ENCODE measurements at regions not wholly inside any gene's neighbourhood (a gene's known extent, or its start where the extent isn't known, plus 50 kb on each side); places are given as distances from the start of the nearest gene placed in this dataset.

DNA sequence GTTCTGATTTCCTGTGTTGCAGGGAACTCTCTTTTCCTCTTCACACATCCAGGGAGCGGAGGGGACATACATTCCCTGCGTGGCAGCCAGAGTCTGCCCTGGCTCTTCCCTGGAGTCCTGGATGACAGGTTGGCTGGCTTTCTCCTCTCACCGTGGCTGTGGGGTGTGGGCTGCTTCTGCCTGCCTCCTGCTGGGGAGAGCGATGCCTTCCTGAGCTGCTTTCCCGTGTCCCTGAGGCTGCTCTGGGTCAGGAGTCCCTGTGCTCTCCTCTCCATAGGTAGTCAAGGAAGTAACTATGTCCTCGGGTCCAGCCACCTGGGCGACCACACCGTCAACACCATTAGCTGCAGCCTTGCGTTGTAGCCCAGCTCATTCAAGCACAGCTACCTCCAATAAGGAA lies 451.7 kb downstream of the QKI start:
- no peak for ATAC-seq
- ChIA-PET CTCF (no interaction called here), RAD21 (ENCODE audit: low non-redundant PET in 1 of 2, low total read pairs in 2 of 2, uncharacterized antibody in 2 of 2, unreplicated experiment in 2 of 2) (no interaction called here), POLR2A (no interaction called here)
- H3K4me2 ChIP-seq (ENCODE audit: low read length) = no peak overlapping the region
- no peak overlapping the region for H3K27ac ChIP-seq (ENCODE audit: low read depth, low read length)
- H3K9me2 ChIP-seq (ENCODE audit: insufficient read depth) = no peaks in the 10 kb centered on the region
- no peak for DNase-seq (ENCODE audit: low read depth, low spot score)
- no peak overlapping the region for H2AFZ ChIP-seq (ENCODE audit: low read depth, low read length, poor library complexity, severe bottlenecking)
- H3K36me3 ChIP-seq (ENCODE audit: control insufficient read depth in 1 of 2, insufficient read depth in 2 of 2, low read length in 2 of 2) = no peaks in the 10 kb centered on the region
- H3K79me2 ChIP-seq (ENCODE audit: insufficient read depth, low read length) = no peaks in the 10 kb centered on the region
- no peaks in the 10 kb centered on the region for H3K27me3 ChIP-seq (ENCODE audit: insufficient read depth, low read length)
- no peaks in the 10 kb centered on the region for H3K9me3 ChIP-seq (ENCODE audit: control insufficient read depth in 1 of 2, insufficient read depth in 1 of 2, low read depth in 1 of 2, low read length in 2 of 2)
- BruUV-seq (replicated peaks) = no TSS peak
- no peak overlapping the region for H3K4me3 ChIP-seq (replicated peaks in 1 of 2; ENCODE audit: low read depth in 1 of 2, low read length in 2 of 2)
- no peak for TF ChIP-seq TCF7L2 (IDR thresholded peaks at IDR 0.05; ENCODE audit: borderline replicate concordance, extremely low read depth, insufficient read depth, insufficient read length)
- TF ChIP-seq POLR2AphosphoS5 (IDR thresholded peaks at IDR 0.05; ENCODE audit: low read depth, low read length) = no peak
- no peak for TF ChIP-seq ELF1 (IDR thresholded peaks at IDR 0.05; ENCODE audit: borderline replicate concordance, low read depth)
- TF ChIP-seq FOSL1 (IDR thresholded peaks at IDR 0.05; ENCODE audit: low read depth) = no peak
- H3K9ac ChIP-seq (ENCODE audit: low read length) = no peak overlapping the region
- H3K4me1 ChIP-seq (ENCODE audit: control insufficient read depth in 1 of 2, insufficient read depth in 2 of 2, low read length in 2 of 2) = no peaks in the 10 kb centered on the region
- intact Hi-C loops (cut with micrococcal nuclease) = no loop called here
- H4K20me1 ChIP-seq (ENCODE audit: insufficient read depth) = no peaks in the 10 kb centered on the region

DNA sequence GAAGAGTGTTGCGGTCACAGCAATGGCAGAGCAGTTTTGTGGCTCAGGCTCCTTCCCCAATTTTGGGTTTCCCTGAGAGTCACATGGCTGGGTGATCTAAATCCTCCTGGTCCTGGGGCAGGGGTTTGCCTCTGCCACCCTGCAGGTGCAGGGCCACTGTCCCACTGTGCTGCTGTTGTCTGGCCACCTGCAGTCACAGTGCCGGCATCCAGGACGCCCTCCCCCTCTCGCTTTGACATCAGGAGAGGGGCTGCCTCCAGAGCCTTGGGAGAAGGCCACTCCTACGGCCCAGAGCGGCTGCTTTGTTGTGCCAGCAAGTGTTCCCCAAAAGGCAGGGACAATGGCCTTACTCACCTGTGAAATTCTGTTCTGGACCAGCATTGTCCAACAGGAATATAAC lies 449.0 kb downstream of the QKI start:
- no peaks in the 10 kb centered on the region for H3K27me3 ChIP-seq (ENCODE audit: insufficient read depth, low read length)

More for the DNA sequence above, 449.0 kb downstream of the QKI start:
- no peaks in the 10 kb centered on the region for H3K36me3 ChIP-seq (ENCODE audit: control insufficient read depth in 1 of 2, insufficient read depth in 2 of 2, low read length in 2 of 2)
- DNase-seq (ENCODE audit: low read depth, low spot score) (no peak), ATAC-seq (no peak)
- intact Hi-C loops (cut with micrococcal nuclease) = no loop called here
- H3K9me3 ChIP-seq (ENCODE audit: control insufficient read depth in 1 of 2, insufficient read depth in 1 of 2, low read depth in 1 of 2, low read length in 2 of 2) = no peaks in the 10 kb centered on the region
- H2AFZ ChIP-seq (ENCODE audit: low read depth, low read length, poor library complexity, severe bottlenecking) = no peak overlapping the region
- H3K4me1 ChIP-seq (ENCODE audit: control insufficient read depth in 1 of 2, insufficient read depth in 2 of 2, low read length in 2 of 2) = no peaks in the 10 kb centered on the region
- TF ChIP-seq, protein P1, sequence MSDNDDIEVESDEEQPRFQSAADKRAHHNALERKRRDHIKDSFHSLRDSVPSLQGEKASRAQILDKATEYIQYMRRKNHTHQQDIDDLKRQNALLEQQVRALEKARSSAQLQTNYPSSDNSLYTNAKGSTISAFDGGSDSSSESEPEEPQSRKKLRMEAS (IDR thresholded peaks at IDR 0.05) = no peak
- TF ChIP-seq POLR2AphosphoS5 (IDR thresholded peaks at IDR 0.05; ENCODE audit: low read depth, low read length) = no peak
- TF ChIP-seq CEBPB (IDR thresholded peaks at IDR 0.05; ENCODE audit: low read depth) = no peak
- no peak for TF ChIP-seq ZNF274 (IDR thresholded peaks at IDR 0.05; ENCODE audit: low read depth, low read length)
- no peak for TF ChIP-seq SRF (IDR thresholded peaks at IDR 0.05; ENCODE audit: low read depth)
- no peak for TF ChIP-seq ELF1 (IDR thresholded peaks at IDR 0.05; ENCODE audit: borderline replicate concordance, low read depth)
- no peak for TF ChIP-seq RAD21 (IDR thresholded peaks at IDR 0.05; ENCODE audit: low read depth)
- no peaks in the 10 kb centered on the region for H3K79me2 ChIP-seq (ENCODE audit: insufficient read depth, low read length)
- no peak overlapping the region for H3K4me2 ChIP-seq (ENCODE audit: low read length)
- ChIA-PET CTCF (no interaction called here), RAD21 (ENCODE audit: low non-redundant PET in 1 of 2, low total read pairs in 2 of 2, uncharacterized antibody in 2 of 2, unreplicated experiment in 2 of 2) (no interaction called here), POLR2A (no interaction called here)
- H3K9ac ChIP-seq (ENCODE audit: low read length) = no peak overlapping the region
- H4K20me1 ChIP-seq (ENCODE audit: insufficient read depth) = no peaks in the 10 kb centered on the region
- BruUV-seq (replicated peaks) = no TSS peak
- H3K4me3 ChIP-seq (replicated peaks in 1 of 2; ENCODE audit: low read depth in 1 of 2, low read length in 2 of 2) = no peak overlapping the region
- no peaks in the 10 kb centered on the region for H3K9me2 ChIP-seq (ENCODE audit: insufficient read depth)
- H3K27ac ChIP-seq (ENCODE audit: low read depth, low read length) = no peak overlapping the region
